ENCODE measurements at regions not wholly inside any gene's neighbourhood (a gene's known extent, or its start where the extent isn't known, plus 50 kb on each side); places are given as distances from the start of the nearest gene placed in this dataset.

- Histone ChIP-seq H4K20me1 (ENCODE audit: control insufficient read depth, insufficient read depth) (no peaks in the 10 kb centered on the region), H3K27me3 (replicated peaks in 1 of 2; ENCODE audit: control insufficient read depth in 2 of 2, insufficient read depth in 2 of 2, low read length in 1 of 2) (no peaks in the 10 kb centered on the region), H3K79me2 (ENCODE audit: control insufficient read depth, insufficient read depth, low read length) (no peaks in the 10 kb centered on the region), H2AFZ (ENCODE audit: control insufficient read depth, low read depth, low read length) (no peak overlapping the region), H3K9ac (ENCODE audit: control insufficient read depth, insufficient read depth, low read length) (no peak overlapping the region), H3K4me3 (no peak overlapping the region), H3K27ac (ENCODE audit: control insufficient read depth, insufficient read depth) (no peak overlapping the region), H3K4me1 (ENCODE audit: control insufficient read depth, insufficient read depth, low read length) (no peaks in the 10 kb centered on the region), H3K36me3 (ENCODE audit: control insufficient read depth in 2 of 2, insufficient read depth in 2 of 2, low read length in 1 of 2) (no peaks in the 10 kb centered on the region), H3K9me3 (replicated peaks; ENCODE audit: control insufficient read depth, insufficient read depth, low read length) (no peaks in the 10 kb centered on the region), H3K4me2 (ENCODE audit: control insufficient read depth, insufficient read depth) (no peak overlapping the region)
- peak; percentile 72 for ATAC-seq
- RAD21 ChIA-PET (ENCODE audit: unreplicated experiment) = interaction anchor here (0.6 to 2.2 kb wide), 5 partner anchors 24 to 419 kb away, joined by 4 to 30 read pairs (median 4); no protein-coding TSS in a partner anchor
- 32% methylated on average over 2 of the region's 2 CpGs for WGBS (ENCODE audit: insufficient coverage, insufficient replicate concordance, low lambda C conversion rate, missing lambda C conversion rate)
- CTCF ChIA-PET = interaction anchor here (0.7 to 2.9 kb wide), 5 partner anchors 11 to 309 kb away, joined by 3 to 38 read pairs (median 3); no protein-coding TSS in a partner anchor
- POLR2A ChIA-PET = no interaction called here
- TF ChIP-seq ZNF274 (IDR thresholded peaks at IDR 0.05; ENCODE audit: insufficient read depth, insufficient read length) (no peak), RUNX3 (IDR thresholded peaks at IDR 0.05; ENCODE audit: low read length) (no peak), REST (IDR thresholded peaks at IDR 0.05; ENCODE audit: low read depth, low read length) (no peak), RELA (IDR thresholded peaks at IDR 0.05; ENCODE audit: borderline replicate concordance, partially characterized antibody) (no peak), WRNIP1 (IDR thresholded peaks at IDR 0.05; ENCODE audit: borderline replicate concordance, low read depth, low read length) (no peak), DPF2 (IDR thresholded peaks at IDR 0.05) (no peak), HDAC2 (IDR thresholded peaks at IDR 0.05) (no peak), MTA2 (IDR thresholded peaks at IDR 0.05; ENCODE audit: low read depth) (no peak), CREB1 (IDR thresholded peaks at IDR 0.05; ENCODE audit: low read depth) (no peak)
- TF ChIP-seq, protein P1, sequence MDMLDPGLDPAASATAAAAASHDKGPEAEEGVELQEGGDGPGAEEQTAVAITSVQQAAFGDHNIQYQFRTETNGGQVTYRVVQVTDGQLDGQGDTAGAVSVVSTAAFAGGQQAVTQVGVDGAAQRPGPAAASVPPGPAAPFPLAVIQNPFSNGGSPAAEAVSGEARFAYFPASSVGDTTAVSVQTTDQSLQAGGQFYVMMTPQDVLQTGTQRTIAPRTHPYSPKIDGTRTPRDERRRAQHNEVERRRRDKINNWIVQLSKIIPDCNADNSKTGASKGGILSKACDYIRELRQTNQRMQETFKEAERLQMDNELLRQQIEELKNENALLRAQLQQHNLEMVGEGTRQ (IDR thresholded peaks at IDR 0.05; ENCODE audit: borderline replicate concordance, low read depth, low read length) = no peak
- SMC1A ChIA-PET (ENCODE audit: uncharacterized antibody, unreplicated experiment) = interaction anchor here (0.6 to 3.1 kb wide), 11 partner anchors 9 to 502 kb away, joined by 3 to 39 read pairs (median 4); no protein-coding TSS in a partner anchor
- no peak for DNase-seq (ENCODE audit: low read depth, low spot score)
- no TSS peak for BruUV-seq (replicated peaks)
- FAIRE-seq = no peak
- in situ Hi-C loops (cut with MboI) (no loop called here), intact Hi-C loops (cut with micrococcal nuclease; ENCODE audit: unreplicated experiment) (loop anchor here (5.0 kb wide), 1 partner anchor 308 kb away; no protein-coding TSS in a partner anchor)
Observed at GRCh38 chr13:81480634-81481033, 1139.7 kb upstream of the SPRY2 start.

Data from GM12878 (cell line).